ENCODE measurements at regions not wholly inside any gene's neighbourhood (a gene's known extent, or its start where the extent isn't known, plus 50 kb on each side); places are given as distances from the start of the nearest gene placed in this dataset.

GRCh38 chr3:146306656-146307455 lies 56.0 kb upstream of the PLSCR4 start:
- TF ChIP-seq EP300 (IDR thresholded peaks at IDR 0.05) (no peak), POLR2AphosphoS5 (IDR thresholded peaks at IDR 0.05) (no peak), CTCF (IDR thresholded peaks at IDR 0.05) (no peak), POLR2A (IDR thresholded peaks at IDR 0.05) (no peak)
- WGBS, 2 donors: 89 to 92% methylated on average over 7 of the region's 7 CpGs
- peaks cover 0 to 13% (median 6%) of the 10 kb centered on the region in 4 donors for H3K4me1 ChIP-seq
- intact Hi-C loops (cut with DNase I): no loop called here
- no peaks in the 10 kb centered on the region for H3K27me3 ChIP-seq
- no peaks in the 10 kb centered on the region for H3K9me3 ChIP-seq
- no peak overlapping the region for H3K27ac ChIP-seq
- DNase-seq: no peak
- no peaks in the 10 kb centered on the region for H3K36me3 ChIP-seq
- H3K4me3 ChIP-seq: no peak overlapping the region

GRCh38 chr3:146305808-146306423 lies 55.0 kb upstream of the PLSCR4 start:
- intact Hi-C loops (cut with DNase I): no loop called here
- DNase-seq: no peak
- WGBS, 2 donors: 85 to 90% methylated on average over 1 of the region's 1 CpG

GRCh38 chr3:146300768-146301167 lies 49.9 kb upstream of the PLSCR4 start:
- 93 to 97% methylated on average over 1 of the region's 1 CpG for WGBS, 2 donors
- DNase-seq: no peak
- H3K4me3 ChIP-seq: no peak overlapping the region
- intact Hi-C loops (cut with DNase I): no loop called here
- no peaks in the 10 kb centered on the region for H3K4me1 ChIP-seq
- H3K9me3 ChIP-seq: no peaks in the 10 kb centered on the region
- no peaks in the 10 kb centered on the region for H3K27me3 ChIP-seq
- H3K36me3 ChIP-seq: no peaks in the 10 kb centered on the region
- no peak overlapping the region for H3K27ac ChIP-seq
- TF ChIP-seq POLR2A (IDR thresholded peaks at IDR 0.05) (no peak), EP300 (IDR thresholded peaks at IDR 0.05) (no peak), CTCF (IDR thresholded peaks at IDR 0.05) (no peak), POLR2AphosphoS5 (IDR thresholded peaks at IDR 0.05) (no peak)

More at GRCh38 chr3:146305808-146306423, 55.0 kb upstream of the PLSCR4 start:
- Histone ChIP-seq H3K4me1 (peaks cover 0 to 13% (median 6%) of the 10 kb centered on the region in 4 donors), H3K4me3 (no peak overlapping the region), H3K9me3 (no peaks in the 10 kb centered on the region), H3K27me3 (no peaks in the 10 kb centered on the region), H3K36me3 (no peaks in the 10 kb centered on the region), H3K27ac (no peak overlapping the region)
- TF ChIP-seq CTCF (IDR thresholded peaks at IDR 0.05): no peak
- no peak for TF ChIP-seq EP300 (IDR thresholded peaks at IDR 0.05)

All from sigmoid colon (tissue), 6 donors.